Fibroblast of skin of scalp (primary cell): ENCODE measurements at regions not wholly inside any gene's neighbourhood (a gene's known extent, or its start where the extent isn't known, plus 50 kb on each side); places are given as distances from the start of the nearest gene placed in this dataset.
A peak's percentile ranks its signal among the peaks of the same experiment; 100 is the strongest.

ENCODE experiments used
- DNase-seq: peaks from one replicate; pipeline ENCODE4 v3.0.0-alpha.2; 2013

DNA sequence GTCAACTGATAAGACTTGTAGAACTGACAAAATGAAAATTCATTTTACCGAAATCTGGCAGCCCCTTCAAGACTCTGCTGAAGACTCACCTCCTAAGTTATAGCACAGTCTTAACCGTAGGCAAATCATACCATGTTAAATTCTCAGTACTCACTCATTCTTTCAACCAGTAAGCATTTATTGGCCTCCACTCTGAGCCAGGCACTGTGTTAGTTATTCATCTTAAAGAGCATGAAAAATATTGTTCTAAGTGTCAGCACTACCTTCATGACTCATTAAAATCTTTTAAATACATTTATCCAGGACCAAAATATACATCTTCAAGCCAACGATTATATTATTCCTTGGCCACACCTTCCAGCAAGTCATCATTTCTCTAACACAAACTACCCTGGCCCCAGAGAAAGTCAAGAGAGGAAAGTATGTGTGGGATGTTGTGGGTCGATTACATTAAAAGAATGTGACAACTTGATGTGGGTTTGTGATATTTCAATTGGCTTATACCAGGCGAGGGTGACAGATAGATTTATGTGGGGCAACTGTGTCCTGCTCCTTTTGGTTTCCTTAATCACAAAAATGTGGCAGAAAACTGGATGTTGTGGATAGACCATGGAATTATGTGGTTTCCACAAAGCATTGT lies 55.0 kb downstream of the TMEM30B start:
- peak; percentile 76 for DNase-seq

DNA sequence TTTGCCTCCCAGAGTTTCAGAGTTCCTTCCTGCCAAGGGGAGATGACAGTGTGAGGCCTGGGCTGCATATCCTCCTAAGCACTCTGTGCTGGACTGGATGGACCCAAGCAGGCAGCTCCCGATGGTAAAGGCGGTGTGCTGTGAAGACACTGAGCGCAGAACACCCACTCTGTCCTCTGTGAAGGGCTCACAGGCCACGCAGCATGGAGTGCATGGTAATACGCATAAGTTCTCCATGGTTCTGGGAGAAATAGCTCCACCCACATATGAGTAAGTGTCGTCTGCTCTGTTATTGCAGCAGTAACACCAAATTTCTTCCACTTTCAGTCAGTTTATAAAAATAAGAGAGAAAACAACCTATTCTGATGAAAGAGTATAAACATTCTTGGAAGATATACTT lies 55.8 kb downstream of the TMEM30B start:
- no peak for DNase-seq

DNA sequence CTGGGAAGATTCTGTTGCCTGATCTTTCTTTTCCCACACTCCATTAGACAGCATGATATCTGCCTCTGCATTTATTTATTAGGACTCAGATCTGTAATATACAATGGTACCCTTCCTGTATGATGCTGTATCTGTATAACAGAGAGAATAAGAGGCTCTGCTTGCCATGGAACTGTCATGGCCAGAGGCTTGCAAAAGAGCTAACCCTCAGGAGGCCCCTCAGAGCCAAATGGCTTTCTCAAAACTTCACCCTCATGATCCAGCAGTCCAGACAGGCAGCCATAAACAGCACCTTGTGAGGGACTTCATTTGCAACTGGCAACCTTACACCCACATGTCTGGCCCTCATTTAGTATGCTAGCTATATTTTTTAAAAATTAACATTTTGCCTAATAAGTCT lies 57.6 kb downstream of the TMEM30B start:
- no peak for DNase-seq

DNA sequence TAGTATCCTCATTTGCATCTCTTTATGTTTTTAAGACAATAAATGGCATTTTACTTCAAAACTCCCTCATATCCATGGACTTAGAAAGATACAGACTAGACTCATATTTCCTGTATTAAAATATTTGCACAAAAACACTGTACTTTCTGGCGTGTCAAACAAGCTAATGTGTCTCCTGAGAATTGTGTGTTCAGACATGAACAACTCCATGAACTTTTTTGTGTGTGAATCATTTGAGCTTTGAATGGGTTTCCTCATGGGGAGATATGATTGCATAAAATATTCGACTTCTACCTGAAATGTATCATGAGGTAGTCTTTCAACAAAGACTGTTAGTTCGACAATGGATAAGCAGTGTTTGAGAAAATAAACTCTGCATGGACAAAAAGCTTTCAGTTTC lies 58.8 kb downstream of the TMEM30B start:
- DNase-seq = peak; percentile 62

DNA sequence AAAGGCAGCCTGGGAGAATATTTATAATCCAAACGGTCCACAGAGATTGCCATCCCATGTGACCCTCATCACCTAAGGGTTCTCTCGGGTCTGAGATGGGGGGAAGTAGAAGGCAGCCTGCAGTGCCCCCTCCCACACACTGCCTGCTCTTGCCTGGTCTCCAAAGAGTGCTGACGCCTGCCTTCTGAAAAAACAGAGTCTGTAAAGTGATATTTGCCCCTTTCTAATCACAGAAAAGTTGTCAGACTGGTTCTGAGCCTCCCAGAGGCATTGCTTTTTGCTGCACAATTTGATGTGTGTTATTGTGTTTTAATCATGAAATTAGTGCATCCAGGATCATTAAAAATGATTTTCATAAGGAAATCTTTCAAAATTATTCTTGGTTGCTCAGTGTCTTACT lies 59.2 kb downstream of the TMEM30B start:
- DNase-seq = no peak

DNA sequence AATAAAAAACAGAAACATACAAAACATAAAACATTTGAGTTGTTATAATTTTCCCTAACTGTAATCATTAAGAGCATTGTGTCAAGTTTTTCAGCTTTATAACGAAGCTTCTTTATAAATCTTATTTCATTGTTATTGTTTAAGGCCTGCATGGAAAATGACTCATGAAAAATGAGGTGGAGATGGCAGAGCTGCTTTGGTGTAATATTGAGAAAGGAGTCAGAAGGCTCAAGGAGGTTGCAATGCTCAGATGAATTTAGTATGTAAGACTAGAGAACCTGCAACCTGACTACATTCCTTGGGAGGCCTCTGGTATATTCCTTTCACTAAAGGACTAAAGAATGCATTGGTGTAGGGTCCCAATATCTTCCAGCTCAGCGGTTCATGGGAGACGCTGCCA lies 61.5 kb downstream of the TMEM30B start:
- DNase-seq = no peak

DNA sequence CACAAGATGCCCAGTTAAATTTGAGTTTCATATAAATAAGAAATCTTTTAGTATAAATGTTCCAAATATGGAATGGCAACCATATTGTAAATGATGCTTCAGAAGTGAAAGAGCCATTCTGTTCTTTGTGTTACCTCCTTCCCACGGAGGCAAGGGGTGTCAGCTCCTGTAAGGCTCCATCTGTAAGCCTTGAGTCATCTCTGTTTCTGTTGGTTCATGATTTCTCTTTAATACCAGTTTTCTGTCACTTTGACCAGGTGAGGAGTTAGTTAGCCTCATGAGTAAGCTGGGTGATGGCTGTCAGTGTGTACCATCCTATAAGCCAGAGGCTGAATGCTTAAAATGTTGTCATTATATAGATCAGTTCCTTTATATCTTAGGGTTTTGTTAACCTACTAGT lies 61.9 kb downstream of the TMEM30B start:
- DNase-seq = no peak

DNA sequence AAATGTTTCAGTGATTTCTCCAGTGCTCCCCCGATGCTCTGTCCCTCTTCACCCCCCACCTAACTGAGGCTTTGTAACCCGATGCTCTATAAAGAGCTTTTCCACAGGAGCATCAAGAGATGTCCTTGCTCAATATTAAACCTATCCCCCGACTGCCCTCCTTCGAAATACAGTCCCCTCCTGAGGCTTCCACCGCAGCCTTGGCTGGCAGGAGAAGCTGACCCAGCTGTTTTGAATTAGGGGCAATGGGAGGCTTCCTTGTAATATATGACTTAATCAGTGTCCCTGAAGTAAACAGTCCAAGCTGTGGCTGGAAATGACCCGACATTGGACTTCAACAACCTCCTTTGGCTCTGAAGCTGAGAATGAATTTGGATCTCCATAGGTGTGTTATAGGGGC lies 62.4 kb downstream of the TMEM30B start:
- DNase-seq = peak; percentile 76

DNA sequence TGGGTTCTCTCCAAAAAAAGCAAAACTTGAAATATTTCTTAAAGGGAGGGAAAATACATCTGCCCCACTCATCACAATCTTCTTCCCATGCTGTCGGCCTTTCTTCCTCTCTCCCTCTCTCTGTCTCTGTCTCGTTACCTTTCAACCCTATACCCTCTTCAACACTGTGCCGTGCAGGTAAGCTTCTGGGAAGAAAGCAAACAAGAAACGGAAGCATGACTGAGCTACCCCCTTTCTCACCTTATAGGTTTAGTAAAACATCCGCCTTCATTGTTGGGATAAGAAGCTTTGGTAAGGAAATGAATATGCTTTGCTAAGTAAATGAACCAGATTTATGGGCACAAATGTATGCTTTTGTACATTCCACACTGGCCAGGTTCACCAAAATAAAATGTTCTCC lies 63.0 kb downstream of the TMEM30B start:
- no peak for DNase-seq

DNA sequence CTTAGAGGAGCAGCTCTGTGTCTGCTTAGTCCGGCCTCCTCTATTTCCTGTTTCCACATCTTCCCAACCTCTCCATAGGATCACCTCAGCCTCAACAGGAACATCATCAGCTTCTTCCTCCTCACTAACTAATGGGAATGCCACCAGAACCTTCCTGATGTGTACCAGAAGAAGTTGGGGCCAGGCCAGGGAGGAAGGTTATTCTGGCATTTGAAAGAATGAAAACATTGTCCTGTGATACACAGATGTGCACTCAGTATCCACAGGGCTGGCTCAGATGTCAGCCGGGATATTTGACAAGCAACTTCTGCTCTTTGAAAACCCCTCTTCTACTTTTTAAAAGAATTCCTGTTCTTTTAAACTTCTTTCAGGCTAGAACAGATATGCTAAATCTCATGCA lies 63.6 kb downstream of the TMEM30B start:
- DNase-seq = no peak

DNA sequence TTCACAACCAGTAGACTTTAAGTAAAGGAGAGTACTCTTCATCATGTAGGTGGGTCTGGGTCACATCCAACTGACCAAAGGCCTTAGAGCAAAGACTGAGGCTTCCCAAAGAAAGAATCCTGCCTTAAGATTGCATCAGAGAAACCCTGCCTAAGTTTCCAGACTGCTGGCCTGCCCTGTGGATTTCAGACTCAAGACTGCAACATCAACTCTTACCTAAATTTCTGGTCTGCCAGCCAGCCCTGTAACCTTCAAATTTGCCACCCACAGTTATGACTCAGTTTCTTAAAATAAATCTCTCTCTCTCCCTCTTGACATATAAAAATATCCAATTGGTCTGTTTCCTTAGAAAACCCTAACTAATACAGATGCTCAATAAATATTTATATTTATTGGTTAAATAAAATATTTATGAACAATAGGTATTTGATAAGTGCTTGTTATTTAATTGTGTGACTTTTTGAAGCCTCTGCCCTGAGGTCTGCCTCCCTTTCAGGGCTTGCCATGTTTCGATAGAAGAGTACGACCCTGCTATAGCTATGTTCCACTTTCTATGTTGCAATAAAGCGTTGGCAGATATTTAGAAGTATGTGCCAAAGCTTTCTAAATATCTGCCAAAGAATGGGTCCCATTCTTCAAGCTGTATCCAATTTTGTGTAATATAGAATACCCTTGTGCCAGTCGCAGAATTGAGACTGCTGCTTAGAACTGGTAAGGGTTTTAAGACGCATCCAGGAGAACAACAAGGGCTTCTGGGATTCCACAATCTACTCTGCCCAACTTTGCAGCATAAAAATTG lies 65.7 kb downstream of the TMEM30B start:
- DNase-seq = no peak

DNA sequence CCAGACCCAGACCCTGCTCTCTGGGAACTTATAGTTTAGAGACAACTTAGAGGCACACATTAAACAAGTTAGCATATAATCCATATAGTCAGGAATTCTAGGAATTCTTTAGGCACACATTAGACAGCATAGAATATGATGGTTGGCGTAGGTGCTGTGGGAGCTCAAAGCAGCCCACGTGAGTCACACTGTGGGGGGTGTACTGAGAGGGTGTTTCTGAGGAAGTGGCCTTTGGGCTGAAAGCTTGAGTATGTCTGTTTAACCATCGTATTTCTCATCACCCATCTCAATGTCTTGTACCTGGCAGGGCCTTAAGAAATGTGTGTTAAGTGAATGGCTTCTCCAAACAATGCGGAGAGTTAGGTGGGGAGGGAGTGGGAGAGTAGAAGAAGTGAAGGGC lies 67.2 kb downstream of the TMEM30B start:
- DNase-seq = peak; percentile 61

DNA sequence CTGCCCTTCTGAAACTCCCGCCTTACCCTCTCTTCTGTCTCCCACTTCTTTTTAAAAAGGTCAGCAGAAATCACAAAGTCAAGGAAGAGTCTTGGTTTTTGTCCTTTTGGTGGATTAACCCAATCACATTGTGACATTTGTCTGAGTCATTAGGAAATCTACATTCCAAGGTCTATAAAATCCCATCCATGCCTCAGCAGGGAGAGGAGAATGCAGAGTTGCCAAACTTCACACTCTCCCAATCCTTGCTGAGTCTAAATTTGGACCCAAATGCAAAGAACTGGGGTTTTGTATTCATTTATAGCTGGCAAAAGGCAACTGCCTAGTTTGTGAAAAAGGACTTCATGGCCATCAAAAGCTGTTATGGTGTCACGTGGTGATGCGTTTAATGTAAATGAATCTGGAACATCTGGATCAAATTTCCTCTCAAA lies 67.9 kb downstream of the TMEM30B start:
- DNase-seq = peak; percentile 93

DNA sequence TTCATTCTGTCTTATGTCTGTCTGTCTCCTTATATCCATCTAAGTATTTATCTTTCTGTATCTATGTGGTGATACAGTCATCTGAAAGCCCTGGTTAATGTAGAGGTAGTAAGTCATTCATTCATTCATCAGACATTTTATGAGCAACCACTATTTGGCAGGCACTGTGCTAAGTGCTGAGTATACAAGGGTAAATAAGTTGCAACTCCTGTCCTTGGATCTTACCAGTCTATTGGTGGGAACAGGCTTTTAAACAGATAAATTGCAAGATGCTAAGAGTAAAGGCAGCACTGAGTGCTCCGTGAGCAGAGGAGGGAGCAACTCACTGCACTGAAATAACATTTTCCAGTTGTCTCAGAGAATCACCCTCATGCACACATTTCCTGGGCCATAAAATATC lies 68.6 kb downstream of the TMEM30B start:
- DNase-seq = no peak

DNA sequence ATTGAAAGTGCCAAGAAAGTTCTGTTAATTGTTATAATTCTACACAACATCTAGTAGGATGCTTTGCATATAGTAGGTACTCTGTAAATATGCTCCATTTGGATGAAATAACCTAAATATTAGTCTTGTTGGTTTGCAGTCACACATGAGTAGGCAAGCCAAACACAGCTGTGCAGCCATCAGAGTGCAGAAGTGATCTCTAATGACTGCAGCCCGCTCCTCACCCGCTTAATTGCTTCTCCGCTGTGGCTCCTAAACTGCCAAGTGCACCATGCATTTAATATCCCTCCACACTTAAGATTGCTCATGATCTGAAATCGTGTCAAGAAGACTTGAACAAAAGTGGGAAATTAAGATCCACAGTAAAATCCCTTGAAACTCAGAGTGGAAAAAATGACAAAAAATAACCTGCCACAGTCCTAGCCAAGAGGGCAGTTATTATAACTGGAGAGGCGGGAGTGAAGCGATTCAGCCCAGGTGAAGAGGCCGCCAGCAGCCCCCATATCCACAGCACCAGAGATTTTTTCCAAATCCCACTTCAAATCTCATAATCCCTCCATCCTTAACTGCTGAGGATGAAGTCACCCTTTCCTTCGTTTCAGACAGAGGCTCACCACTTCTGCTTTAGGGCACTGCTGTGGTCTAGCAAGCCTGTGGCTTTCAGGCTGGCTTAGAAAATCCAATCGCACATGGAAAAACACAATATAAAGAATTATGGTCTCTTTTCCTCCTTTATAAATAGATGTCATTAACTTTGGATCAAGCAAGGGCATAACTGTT lies 69.5 kb downstream of the TMEM30B start:
- DNase-seq = no peak

DNA sequence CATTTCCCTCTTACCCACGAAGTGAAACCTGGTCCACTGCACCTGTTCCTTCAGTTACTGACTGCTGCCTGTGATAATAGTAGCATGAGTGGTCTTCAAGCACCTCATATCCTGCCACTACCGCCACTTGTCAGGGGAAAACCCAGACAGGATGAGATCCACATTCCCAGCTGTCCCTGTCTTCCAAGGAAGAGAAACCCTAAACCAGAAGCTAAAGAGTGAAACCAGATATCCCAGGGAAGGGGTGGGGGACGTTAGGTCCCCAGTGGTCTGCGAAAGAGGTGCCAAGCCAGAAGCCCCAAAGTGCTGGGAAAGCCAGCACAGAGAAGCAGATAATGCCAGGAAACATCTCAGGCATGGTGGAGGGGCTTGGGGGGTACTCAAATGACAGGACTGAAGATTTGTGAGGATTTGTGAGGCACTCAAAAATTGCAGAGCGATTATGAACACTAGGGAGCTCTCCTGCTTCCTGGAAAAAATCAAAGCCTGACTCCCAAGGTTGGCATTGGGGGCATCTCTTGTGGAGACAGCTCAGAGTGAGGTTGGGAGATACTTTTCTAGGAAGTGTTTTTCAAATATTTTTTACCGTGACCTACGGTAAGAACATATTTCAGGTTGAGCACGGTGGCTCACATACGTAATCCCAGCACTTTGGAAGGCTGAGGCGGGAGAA lies 77.9 kb downstream of the TMEM30B start:
- no peak for DNase-seq

DNA sequence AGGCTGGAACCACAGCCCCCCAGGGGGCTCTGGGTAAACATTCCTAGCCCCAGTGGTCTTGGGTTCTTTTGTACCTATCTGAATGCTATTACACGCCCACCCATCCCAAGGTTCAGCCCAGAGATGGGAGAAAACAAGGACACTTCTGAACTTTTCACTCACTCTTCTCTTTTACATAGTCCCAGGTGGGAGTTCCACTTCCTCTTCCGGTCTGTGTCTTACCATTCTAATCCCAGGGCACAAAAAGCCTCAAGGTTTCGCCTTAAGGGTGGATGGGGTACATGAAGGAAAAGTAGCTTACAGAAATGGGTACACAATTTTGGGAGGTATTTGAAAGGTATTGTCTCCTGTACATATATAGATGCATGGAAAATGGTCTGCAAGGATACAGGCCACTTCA lies 79.0 kb downstream of the TMEM30B start:
- no peak for DNase-seq

DNA sequence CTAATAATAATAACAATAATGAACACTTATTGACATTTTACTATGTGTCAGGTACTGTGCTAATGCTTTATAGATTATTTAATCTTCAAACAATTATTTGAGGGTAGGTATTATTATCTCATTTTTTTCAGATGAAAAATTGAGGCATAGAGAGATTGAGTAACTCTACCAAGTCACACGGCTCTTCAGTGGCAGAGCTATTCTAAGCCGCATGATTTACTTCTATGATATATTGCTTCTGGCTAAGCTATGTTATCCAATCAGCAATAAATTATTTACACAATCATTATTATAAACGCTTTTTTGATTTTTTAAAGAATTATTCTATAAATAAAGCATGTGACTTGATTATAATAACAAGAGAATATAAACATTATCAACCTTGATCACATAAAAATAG lies 80.0 kb downstream of the TMEM30B start:
- DNase-seq = no peak

DNA sequence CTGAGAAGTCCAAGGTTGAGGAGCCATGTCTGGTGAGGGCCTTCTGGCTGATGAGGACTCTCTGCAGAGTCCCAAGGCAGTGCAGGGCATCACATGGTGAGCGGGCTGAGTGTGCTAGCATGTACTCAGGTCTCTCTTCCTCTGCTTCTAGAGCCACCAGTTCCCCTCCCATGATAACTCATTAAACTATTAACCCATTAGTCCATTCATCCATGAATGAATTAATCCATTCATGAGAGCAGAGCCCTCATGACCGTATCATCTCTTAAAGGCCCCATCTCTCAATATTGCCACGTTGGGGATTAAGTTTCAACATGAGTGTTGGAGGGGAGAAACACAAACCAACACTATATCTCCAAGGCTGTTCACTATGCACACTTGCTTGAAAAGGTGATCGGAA lies 83.7 kb downstream of the TMEM30B start:
- no peak for DNase-seq

DNA sequence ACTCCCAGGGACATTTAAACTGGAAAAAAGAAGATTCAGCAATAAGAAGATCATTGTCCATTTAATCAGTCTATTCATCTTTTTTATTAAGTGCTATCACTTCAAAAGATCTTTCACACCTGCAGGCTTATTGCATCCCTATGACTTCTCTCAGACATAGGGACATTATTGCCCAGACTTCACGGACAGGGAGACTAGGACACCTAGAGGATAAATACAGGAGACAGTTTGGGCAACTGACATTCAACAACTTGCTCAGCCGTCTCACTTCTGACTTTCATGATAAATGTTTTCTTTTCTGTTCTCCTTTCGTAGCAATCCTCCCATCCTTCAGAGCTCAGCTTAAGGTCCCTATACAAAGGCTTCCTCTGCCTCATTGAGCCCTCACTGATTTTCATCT lies 84.3 kb downstream of the TMEM30B start:
- DNase-seq = no peak

DNA sequence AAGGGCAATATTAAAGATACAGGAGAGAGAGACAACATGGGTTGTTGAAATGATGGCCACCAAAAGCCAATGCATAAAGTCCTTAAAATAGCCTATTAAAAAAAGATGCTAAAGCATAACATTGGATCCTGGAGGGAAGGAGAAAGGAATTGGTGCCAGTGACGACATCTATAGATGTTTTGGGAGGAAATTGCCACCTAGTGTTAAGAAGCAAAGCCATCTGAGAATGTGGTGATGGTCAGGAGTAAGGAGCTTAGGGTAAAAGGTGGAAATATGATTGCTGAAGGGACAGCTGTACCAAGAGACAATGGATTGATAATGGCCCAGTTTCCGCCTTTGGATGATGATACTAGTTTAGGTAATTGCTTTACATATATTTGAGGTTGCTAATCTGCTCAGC lies 85.1 kb downstream of the TMEM30B start:
- no peak for DNase-seq

DNA sequence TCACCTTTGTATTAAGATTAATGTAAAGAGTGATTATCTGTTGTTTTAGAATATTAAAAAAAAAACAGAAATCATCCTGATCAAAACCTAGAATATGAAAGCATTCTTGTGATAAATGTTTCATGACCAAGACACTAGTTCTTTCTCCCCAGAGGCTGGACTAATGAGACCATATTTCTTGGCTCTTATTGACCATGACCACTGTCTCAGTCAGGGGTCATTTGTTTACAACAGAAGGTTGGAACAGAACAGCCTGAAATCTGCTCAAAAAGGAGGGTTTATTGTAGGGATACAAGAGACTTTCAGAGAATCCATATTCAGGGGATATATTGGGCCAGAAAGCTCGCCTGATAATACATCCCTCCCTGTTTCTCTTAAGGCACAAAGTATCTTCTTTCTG lies 87.7 kb downstream of the TMEM30B start:
- DNase-seq = no peak

DNA sequence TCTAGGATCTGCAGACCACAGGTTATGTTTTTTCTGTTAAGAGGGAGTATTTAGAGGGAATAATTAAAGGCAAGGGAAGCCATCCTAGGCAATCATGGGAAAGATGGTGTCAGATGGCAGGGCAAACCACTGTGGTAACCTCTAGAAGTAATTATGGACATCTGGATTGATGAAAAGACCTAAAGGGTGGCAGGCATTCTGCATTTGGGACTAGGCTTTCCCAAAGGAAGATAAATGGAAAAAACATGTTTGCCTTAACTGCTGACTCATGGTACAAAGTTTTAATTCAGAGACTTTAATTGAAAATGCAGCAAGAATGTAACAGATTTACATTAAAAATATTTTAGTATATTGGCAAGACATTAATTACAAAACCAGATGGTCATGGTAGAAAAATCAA lies 88.1 kb downstream of the TMEM30B start:
- DNase-seq = peak; percentile 79
